HUES6 (cell line): ENCODE measurements at regions not wholly inside any gene's neighbourhood (a gene's known extent, or its start where the extent isn't known, plus 50 kb on each side); places are given as distances from the start of the nearest gene placed in this dataset.
"Not testable (repeated sequence)": the region's sequence is repeated elsewhere in the genome, so short reads cannot be mapped to it uniquely, and the experiment has no call there.

Source experiments
- H3K27ac ChIP-seq: 2 replicates; pipeline ENCODE4 v1.7.0; 2013; ENCODE audit warnings: low read depth, mild to moderate bottlenecking, low read length, inconsistent platforms
- H3K27me3 ChIP-seq: 2 replicates; pipeline ENCODE4 v1.6.1; 2013; ENCODE audit warnings: low read length; ENCODE audit not compliant: control insufficient read depth, insufficient read depth
- H3K36me3 ChIP-seq: 2 replicates; pipeline ENCODE4 v1.6.1; 2013; ENCODE audit warnings: low read length; ENCODE audit not compliant: control insufficient read depth, insufficient read depth
- H3K4me1 ChIP-seq: 2 replicates; pipeline ENCODE4 v1.6.1; 2013; ENCODE audit warnings: low read length; ENCODE audit not compliant: control insufficient read depth, insufficient read depth
- H3K4me3 ChIP-seq: 2 replicates; pipeline ENCODE4 v1.5.1; 2013; ENCODE audit warnings: low read depth, low read length
- H3K9ac ChIP-seq: one replicate; pipeline ENCODE4 v1.6.1; 2013; ENCODE audit warnings: mild to moderate bottlenecking, low read length
- H3K9me3 ChIP-seq: 2 replicates; pipeline ENCODE4 v1.6.1; 2013; ENCODE audit warnings: low read depth, low read length; ENCODE audit not compliant: control insufficient read depth, insufficient read depth

DNA sequence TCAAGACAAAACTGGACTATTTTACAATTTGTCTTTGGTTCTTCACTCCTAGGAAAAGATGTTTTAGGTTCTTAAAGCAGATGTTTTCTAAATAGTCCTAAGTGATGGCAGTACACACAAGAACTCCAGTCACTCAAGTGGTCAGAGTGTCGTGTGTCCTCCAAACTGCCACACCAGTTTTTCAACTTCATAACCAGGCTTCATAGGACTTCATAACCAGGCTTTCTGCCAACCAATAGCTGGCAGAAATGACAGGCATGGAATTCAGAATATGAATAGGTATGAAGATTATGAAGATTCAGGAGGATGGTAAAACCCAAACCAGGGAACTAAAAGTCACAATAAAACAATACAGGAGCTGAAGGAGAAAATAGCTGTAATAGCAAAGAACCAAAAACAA is 721.2 kb upstream of the SEMA3D start:
- H3K27ac ChIP-seq, result no peak overlapping the region
- H3K4me3 ChIP-seq, result no peak overlapping the region
- no peaks in the 10 kb centered on the region for H3K36me3 ChIP-seq
- H3K9me3 ChIP-seq, result 0 out of 2 replicates have a peak, but pooled peaks cover 3% of the 10 kb centered on the region
- H3K4me1 ChIP-seq, result no peaks in the 10 kb centered on the region
- H3K27me3 ChIP-seq, result no peaks in the 10 kb centered on the region
- no peak overlapping the region for H3K9ac ChIP-seq

DNA sequence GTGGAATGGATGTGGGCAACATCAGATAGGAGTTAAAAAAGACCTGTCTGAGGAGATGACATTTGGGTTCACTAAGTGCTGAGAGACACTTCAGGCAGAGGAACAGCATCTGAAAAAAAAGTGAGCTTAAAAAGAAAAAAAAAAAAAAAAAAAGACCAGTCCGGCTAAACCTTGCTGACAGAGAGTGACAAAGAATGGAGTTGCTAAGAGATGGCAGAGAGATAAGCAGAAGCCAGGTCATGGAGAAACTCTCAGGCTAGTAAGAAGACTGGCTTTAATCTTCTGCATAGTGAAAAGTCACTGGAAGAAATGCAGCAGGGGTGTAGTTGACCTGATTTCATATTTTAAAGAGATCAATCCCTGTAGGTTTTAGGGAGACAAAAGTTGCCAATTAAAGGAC is 711.1 kb upstream of the SEMA3D start:
- H3K4me3 ChIP-seq, result no peak overlapping the region
- H3K9me3 ChIP-seq, result no peaks in the 10 kb centered on the region
- no peaks in the 10 kb centered on the region for H3K27me3 ChIP-seq
- no peaks in the 10 kb centered on the region for H3K4me1 ChIP-seq
- no peak overlapping the region for H3K27ac ChIP-seq
- no peak overlapping the region for H3K9ac ChIP-seq
- no peaks in the 10 kb centered on the region for H3K36me3 ChIP-seq

DNA sequence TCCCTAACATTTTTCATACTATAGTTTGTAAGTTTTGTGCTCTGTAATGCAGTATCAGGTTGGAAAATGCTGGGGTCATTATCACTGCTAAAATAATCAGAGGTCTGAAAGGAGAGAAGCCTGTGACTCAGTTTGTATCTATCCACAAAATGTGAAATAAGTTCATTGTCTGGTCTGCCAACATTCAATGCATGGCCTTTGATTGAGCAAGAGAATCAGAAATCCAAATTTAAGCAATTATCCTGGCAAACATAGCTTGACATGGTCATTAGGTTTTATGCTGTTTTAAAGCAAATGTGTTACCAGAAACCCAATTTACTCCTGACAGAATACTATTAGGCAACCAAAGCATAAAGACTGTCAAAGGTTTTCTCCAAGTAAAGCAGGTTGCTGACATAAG is 709.7 kb upstream of the SEMA3D start:
- no peaks in the 10 kb centered on the region for H3K4me1 ChIP-seq

DNA sequence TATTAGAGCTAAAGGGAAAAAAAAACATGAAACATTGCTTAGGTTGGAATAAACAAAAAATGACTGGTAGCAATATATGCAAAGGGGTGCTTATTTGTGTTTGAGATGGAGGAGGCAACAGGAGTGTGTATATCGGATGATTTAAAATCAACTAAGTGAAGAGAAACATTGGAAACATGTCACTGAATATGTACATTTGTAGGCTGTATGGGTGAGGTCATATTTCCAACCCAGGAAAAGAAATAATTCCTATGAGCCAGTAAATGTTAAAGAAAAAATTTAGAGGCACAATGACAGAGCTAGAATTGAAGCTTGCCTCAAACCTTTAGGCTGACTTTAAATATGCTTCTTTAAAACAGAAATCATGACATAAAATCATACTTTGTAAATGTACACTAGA is 709.0 kb upstream of the SEMA3D start:
- H3K27me3 ChIP-seq, result no peaks in the 10 kb centered on the region
- H3K9ac ChIP-seq, result no peak overlapping the region
- H3K4me1 ChIP-seq, result no peaks in the 10 kb centered on the region
- H3K36me3 ChIP-seq, result no peaks in the 10 kb centered on the region
- no peak overlapping the region for H3K27ac ChIP-seq
- no peaks in the 10 kb centered on the region for H3K9me3 ChIP-seq
- no peak overlapping the region for H3K4me3 ChIP-seq

More for the DNA sequence above, 709.7 kb upstream of the SEMA3D start:
- no peaks in the 10 kb centered on the region for H3K27me3 ChIP-seq
- no peaks in the 10 kb centered on the region for H3K36me3 ChIP-seq
- no peaks in the 10 kb centered on the region for H3K9me3 ChIP-seq
- no peak overlapping the region for H3K4me3 ChIP-seq
- H3K9ac ChIP-seq, result no peak overlapping the region
- H3K27ac ChIP-seq, result no peak overlapping the region

DNA sequence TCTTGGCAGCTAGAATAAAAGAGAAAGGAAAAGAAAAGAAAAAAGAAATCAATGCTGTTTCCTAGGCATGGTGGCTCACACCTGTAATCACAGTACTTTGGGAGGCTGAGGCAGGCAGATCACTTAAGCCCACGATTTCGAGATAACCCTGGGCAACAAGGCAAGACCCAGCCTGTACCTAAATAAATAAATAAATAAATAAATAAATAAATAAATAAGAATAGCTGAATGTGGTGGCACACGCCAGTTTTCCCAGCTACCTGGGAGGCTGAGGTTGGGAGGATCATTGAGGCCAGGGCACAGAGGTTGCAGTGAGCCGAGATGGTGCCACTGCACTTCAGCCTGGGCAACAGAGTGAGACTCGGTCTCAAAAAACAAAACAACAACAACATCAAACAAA is 705.0 kb upstream of the SEMA3D start:
- not testable (repeated sequence) for H3K9me3 ChIP-seq, H3K9ac ChIP-seq, H3K4me3 ChIP-seq, H3K27ac ChIP-seq, H3K27me3 ChIP-seq, H3K36me3 ChIP-seq, H3K4me1 ChIP-seq

DNA sequence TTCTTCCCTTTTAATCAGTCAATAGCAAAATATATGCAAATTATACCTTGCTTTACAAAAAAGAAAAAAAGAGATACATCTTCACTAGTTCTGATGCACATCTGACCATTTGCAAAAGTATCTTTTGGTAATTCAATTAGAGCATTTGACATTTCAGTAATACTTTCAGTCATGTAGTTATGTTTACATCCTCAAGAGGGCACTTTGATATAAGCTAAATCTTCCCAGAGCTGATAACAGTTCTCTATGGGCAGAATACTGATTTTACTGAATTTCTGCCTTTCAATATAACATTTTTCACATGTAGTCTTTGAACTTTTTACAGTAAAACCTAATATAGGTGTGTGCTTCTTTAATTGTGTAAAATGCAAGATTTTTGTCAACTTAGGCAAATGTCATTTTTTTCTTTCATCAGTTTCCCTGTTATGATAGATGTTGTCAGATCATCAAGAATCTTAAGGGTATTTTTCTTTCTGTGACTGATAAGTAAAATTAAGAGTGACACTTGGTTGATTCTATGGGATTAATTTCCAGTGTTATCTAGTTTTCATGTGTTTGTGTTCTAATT is 703.5 kb upstream of the SEMA3D start:
- Histone ChIP-seq H3K9me3 (no peaks in the 10 kb centered on the region), H3K36me3 (no peaks in the 10 kb centered on the region), H3K4me1 (no peaks in the 10 kb centered on the region), H3K27ac (no peak overlapping the region), H3K9ac (no peak overlapping the region), H3K4me3 (no peak overlapping the region), H3K27me3 (no peaks in the 10 kb centered on the region)

DNA sequence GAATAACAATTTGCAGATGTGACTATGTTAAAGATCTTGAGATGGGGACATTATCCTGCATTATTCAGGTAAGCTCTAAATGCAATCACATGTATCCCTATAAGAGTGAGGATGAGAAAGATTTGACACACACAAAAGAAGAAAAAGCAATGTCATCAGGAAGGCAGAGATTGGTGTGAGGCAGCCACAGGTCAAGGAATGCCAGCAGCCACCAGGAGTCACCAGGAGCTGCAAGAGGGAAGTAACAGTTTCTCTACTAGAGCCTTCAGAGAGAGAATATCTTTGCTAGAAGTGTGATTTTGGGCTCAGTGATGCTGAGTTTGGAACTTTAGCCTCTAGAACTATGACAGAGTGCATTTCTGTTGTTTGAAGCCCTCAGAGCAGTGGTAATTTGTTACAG is 700.3 kb upstream of the SEMA3D start:
- Histone ChIP-seq H3K27ac (no peak overlapping the region), H3K9ac (no peak overlapping the region), H3K36me3 (no peaks in the 10 kb centered on the region), H3K27me3 (no peaks in the 10 kb centered on the region), H3K9me3 (no peaks in the 10 kb centered on the region), H3K4me3 (no peak overlapping the region), H3K4me1 (no peaks in the 10 kb centered on the region; the same call in 1 of the 2 replicates)

DNA sequence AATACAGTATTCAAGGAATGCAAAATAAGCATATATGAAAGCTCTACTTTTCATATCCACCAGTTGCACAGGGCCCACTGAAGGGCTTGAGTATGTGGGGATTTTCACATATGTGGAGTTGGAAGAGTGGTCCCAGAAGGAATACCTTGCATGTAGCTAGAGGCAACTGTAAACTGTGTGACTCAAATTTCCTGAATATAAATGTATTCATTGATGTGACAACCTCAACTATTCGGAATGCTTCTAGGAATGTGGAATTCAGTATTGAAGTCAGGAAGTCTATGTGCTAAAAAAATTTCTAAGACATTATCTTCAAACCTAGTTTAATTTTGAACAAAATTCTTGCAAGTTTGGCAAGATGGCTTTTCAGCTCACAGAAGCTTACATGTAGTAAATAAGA is 695.5 kb upstream of the SEMA3D start:
- Histone ChIP-seq H3K36me3 (no peaks in the 10 kb centered on the region), H3K4me3 (no peak overlapping the region), H3K4me1 (no peaks in the 10 kb centered on the region; the same call in 1 of the 2 replicates), H3K9me3 (no peaks in the 10 kb centered on the region), H3K27me3 (no peaks in the 10 kb centered on the region), H3K9ac (no peak overlapping the region), H3K27ac (no peak overlapping the region)

DNA sequence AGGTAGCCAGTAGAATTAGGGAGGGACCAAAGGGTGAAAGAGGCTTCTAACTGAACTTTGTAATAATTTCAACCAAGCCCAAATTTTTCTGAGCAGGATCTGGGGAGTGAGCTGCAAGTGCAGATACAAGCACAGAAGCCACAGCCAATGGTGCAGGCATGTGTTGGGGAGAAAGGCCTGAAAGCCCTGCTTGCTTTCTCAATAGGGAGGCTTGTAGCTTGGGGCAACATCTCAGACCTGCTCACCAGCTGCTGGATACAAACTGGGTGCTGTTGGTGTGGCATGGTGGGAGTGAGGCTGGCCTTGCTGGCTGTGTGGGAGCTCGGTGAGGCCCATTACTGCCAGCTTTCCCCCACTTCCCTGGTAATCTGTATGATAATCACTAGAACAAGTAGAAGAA is 688.5 kb upstream of the SEMA3D start:
- no peak overlapping the region for H3K4me3 ChIP-seq
- no peak overlapping the region for H3K27ac ChIP-seq
- H3K27me3 ChIP-seq, result no peaks in the 10 kb centered on the region
- 0 out of 2 replicates have a peak, but pooled peaks cover 2% of the 10 kb centered on the region for H3K4me1 ChIP-seq
- H3K36me3 ChIP-seq, result no peaks in the 10 kb centered on the region
- no peak overlapping the region for H3K9ac ChIP-seq
- H3K9me3 ChIP-seq, result 0 out of 2 replicates have a peak, but pooled peaks cover 4% of the 10 kb centered on the region

DNA sequence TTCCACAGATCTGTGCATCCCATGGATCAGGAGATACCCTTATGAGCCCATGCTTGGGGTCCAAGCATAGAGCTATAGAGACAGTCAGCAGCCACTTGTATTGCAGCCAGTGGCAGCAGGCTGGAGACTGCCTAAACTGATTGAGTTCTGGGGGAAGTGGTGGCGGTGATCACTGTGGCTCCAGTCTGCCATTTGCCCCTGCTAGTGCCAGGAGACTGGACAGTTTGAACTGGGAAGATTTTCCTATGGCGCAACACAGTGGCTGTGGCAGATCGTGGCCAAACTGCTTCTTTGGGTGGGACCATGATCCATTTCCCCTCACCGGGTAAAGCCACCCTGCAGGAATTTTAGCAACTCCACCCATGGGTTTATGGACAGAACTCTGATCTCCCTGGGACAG is 679.7 kb upstream of the SEMA3D start:
- 0 out of 2 replicates have a peak, but pooled peaks cover 3% of the 10 kb centered on the region for H3K9me3 ChIP-seq
- no peaks in the 10 kb centered on the region for H3K4me1 ChIP-seq
- no peak overlapping the region for H3K27ac ChIP-seq

DNA sequence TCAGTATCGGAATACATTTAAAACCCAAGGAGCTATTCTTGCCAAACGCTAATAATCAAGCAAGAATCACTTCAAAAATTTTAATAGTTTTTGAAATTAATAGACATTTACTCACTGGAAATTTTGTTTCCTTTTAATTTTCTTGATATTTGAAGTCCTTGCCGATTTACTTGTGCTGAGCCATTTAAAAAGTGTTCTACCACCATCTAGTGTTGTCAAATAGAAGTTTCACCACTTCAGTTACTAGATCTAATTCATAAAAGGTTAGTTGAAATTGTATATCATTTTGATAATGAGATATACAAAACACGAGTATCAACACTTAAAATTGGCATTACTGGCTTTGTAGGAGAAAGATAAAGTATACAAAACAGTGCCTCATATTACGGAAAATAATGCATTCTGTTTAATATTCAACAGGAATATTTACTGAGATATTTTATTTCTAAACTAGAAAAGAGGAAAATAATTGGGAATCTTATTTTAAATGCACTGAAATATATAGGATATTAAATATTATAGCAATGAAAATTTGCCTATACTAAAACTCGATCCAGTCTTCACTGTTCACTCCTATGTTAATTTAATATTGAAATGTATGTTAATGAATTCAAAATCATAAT is 664.8 kb upstream of the SEMA3D start:
- Histone ChIP-seq H3K36me3 (no peaks in the 10 kb centered on the region), H3K4me1 (no peaks in the 10 kb centered on the region), H3K9ac (no peak overlapping the region), H3K27ac (no peak overlapping the region), H3K27me3 (no peaks in the 10 kb centered on the region), H3K9me3 (no peaks in the 10 kb centered on the region), H3K4me3 (no peak overlapping the region)

More for the DNA sequence above, 679.7 kb upstream of the SEMA3D start:
- no peak overlapping the region for H3K4me3 ChIP-seq
- H3K9ac ChIP-seq, result no peak overlapping the region
- no peaks in the 10 kb centered on the region for H3K36me3 ChIP-seq
- no peaks in the 10 kb centered on the region for H3K27me3 ChIP-seq
